ENCODE measurements at regions not wholly inside any gene's neighbourhood (a gene's known extent, or its start where the extent isn't known, plus 50 kb on each side); places are given as distances from the start of the nearest gene placed in this dataset.

DNA sequence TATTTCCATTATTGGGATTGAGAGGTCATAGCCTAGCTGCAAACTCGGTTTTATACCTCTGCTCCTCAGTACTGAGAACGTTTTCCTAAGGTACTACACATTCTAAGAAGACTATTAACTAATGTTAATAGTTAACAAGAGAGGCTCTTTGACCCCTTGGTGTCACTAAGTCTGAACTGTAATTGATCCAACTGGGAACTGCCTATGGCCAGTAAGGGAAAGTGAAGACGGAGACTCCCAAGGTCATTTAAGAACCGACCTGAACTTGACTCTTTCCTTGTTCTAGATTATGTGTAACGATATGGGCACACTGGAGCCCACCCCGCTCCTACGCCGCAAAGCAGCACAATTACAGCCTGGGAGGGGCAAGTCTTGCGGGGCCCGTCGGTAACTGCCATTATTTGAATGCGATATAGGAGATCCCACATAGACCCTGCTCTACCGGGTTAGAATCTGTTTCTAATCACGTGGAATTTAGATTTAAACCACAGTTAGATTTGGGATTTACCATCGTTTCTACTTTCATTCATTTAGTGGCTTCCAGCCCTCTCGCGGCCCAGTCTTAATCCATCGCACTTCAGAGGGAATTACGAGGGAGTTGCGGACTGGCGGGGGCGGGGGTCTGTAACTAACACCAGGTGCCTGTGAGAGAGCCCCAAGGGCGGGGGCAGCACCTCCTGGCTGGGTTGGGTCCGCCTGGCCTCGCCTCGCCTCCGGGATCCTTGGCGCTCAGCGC is 84.1 kb upstream of the EPB41L3 start:
- DNase-seq (ENCODE audit: low read depth, low spot score) = no peak
- Histone ChIP-seq H3K36me3 (ENCODE audit: insufficient read depth, low read length) (no peaks in the 10 kb centered on the region), H3K27ac (no peak overlapping the region), H3K4me3 (peak overlapping the region; percentile 83), H3K9me3 (ENCODE audit: low read depth, low read length) (no peaks in the 10 kb centered on the region), H3K9ac (ENCODE audit: insufficient read length) (no peak overlapping the region)
- TF ChIP-seq POLR2AphosphoS5 (IDR thresholded peaks at IDR 0.05; ENCODE audit: borderline replicate concordance, low read depth, low read length) (no peak), FOXP2 (optimal IDR thresholded peaks at IDR 0.05; ENCODE audit: control extremely low read depth, extremely low read length, insufficient read depth) (no peak), EZH2 (IDR thresholded peaks at IDR 0.05) (no peak)

GRCh38 chr18:5626130-5626880 is 82.5 kb upstream of the EPB41L3 start:
- DNase-seq (ENCODE audit: low read depth, low spot score) = no peak
- Histone ChIP-seq H3K9ac (ENCODE audit: insufficient read length) (no peak overlapping the region), H3K36me3 (ENCODE audit: insufficient read depth, low read length) (no peaks in the 10 kb centered on the region), H3K27ac (no peak overlapping the region), H3K9me3 (ENCODE audit: low read depth, low read length) (no peaks in the 10 kb centered on the region), H3K4me3 (no peak overlapping the region)
- TF ChIP-seq EZH2 (IDR thresholded peaks at IDR 0.05) (no peak), POLR2AphosphoS5 (IDR thresholded peaks at IDR 0.05; ENCODE audit: borderline replicate concordance, low read depth, low read length) (no peak), FOXP2 (optimal IDR thresholded peaks at IDR 0.05; ENCODE audit: control extremely low read depth, extremely low read length, insufficient read depth) (no peak)

DNA sequence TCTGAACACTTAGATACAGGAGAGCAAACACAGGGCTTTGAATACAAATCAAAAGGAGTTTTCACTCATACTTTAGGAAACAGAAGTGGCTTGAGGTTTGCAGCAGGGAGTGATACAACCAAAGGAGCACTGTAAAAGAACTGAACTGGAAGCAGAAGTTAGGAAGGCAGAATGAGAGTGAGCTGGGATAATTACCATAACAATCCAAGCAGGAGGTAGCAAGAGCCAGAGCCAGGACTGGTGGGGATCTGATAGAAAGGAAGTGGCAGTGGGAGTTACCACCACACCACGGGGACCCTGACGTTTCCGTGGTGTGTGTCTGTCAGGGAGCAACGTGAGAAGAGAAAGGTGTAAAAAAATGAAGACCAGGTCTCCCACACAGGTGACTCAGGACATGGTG is 81.3 kb upstream of the EPB41L3 start:
- H3K27ac ChIP-seq = no peak overlapping the region
- no peak for DNase-seq (ENCODE audit: low read depth, low spot score)
- H3K36me3 ChIP-seq (ENCODE audit: insufficient read depth, low read length) = no peaks in the 10 kb centered on the region
- H3K4me3 ChIP-seq = no peak overlapping the region
- TF ChIP-seq FOXP2 (optimal IDR thresholded peaks at IDR 0.05; ENCODE audit: control extremely low read depth, extremely low read length, insufficient read depth) (no peak), EZH2 (IDR thresholded peaks at IDR 0.05) (no peak), POLR2AphosphoS5 (IDR thresholded peaks at IDR 0.05; ENCODE audit: borderline replicate concordance, low read depth, low read length) (no peak)
- no peak overlapping the region for H3K9ac ChIP-seq (ENCODE audit: insufficient read length)
- H3K9me3 ChIP-seq (ENCODE audit: low read depth, low read length) = no peaks in the 10 kb centered on the region

DNA sequence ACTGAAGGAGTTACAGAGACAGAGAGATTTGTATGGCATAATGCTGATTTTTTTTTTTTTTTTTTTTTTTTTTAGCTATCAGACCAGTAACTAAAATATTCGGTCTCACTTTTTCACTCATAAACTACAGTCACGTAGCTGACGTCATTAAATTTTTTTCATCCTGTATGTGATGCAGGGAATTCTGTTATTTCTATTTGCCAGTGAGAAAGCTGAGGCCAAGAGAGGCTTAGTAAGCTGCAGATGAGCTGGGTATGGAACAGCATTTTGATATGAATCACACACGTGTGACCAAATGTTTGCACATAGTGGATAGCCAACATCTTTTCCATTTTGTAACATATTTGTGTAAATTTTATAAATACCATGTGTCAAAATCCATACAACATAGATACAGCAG is 79.1 kb upstream of the EPB41L3 start:
- H3K9me3 ChIP-seq (ENCODE audit: low read depth, low read length) = no peaks in the 10 kb centered on the region
- TF ChIP-seq FOXP2 (optimal IDR thresholded peaks at IDR 0.05; ENCODE audit: control extremely low read depth, extremely low read length, insufficient read depth) = no peak
- no peak for TF ChIP-seq POLR2AphosphoS5 (IDR thresholded peaks at IDR 0.05; ENCODE audit: borderline replicate concordance, low read depth, low read length)
- TF ChIP-seq EZH2 (IDR thresholded peaks at IDR 0.05) = no peak

GRCh38 chr18:5620289-5620688 is 76.5 kb upstream of the EPB41L3 start:
- Histone ChIP-seq H3K36me3 (ENCODE audit: insufficient read depth, low read length) (no peaks in the 10 kb centered on the region), H3K4me3 (no peak overlapping the region), H3K27ac (no peak overlapping the region), H3K9ac (ENCODE audit: insufficient read length) (no peak overlapping the region), H3K9me3 (ENCODE audit: low read depth, low read length) (no peaks in the 10 kb centered on the region)
- TF ChIP-seq POLR2AphosphoS5 (IDR thresholded peaks at IDR 0.05; ENCODE audit: borderline replicate concordance, low read depth, low read length) (no peak), FOXP2 (optimal IDR thresholded peaks at IDR 0.05; ENCODE audit: control extremely low read depth, extremely low read length, insufficient read depth) (no peak), EZH2 (IDR thresholded peaks at IDR 0.05) (no peak)
- no peak for DNase-seq (ENCODE audit: low read depth, low spot score)

More for the DNA sequence above, 79.1 kb upstream of the EPB41L3 start:
- Histone ChIP-seq H3K4me3 (no peak overlapping the region), H3K27ac (no peak overlapping the region), H3K9ac (ENCODE audit: insufficient read length) (no peak overlapping the region), H3K36me3 (ENCODE audit: insufficient read depth, low read length) (no peaks in the 10 kb centered on the region)
- no peak for DNase-seq (ENCODE audit: low read depth, low spot score)

DNA sequence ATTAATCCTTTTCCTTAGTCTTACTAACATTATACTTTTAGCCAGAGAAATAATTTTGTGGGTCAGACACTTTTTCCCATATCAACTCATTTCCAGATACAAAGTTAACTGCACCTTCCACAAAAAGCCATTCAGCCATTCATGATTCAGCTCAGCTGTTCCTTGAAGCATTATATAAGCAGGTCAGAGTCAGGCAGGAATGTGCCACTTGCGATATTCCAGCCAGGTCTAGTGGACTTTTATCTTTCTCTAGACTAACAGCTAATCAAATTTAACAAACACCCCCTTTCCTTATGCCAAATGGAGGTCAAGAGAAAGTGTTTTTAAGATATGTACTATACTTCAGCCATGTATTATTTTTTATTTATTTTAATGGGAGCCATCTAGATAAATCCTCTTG is 75.6 kb upstream of the EPB41L3 start:
- H3K4me3 ChIP-seq = no peak overlapping the region
- no peaks in the 10 kb centered on the region for H3K36me3 ChIP-seq (ENCODE audit: insufficient read depth, low read length)
- no peaks in the 10 kb centered on the region for H3K9me3 ChIP-seq (ENCODE audit: low read depth, low read length)
- TF ChIP-seq EZH2 (IDR thresholded peaks at IDR 0.05) (no peak), FOXP2 (optimal IDR thresholded peaks at IDR 0.05; ENCODE audit: control extremely low read depth, extremely low read length, insufficient read depth) (no peak), POLR2AphosphoS5 (IDR thresholded peaks at IDR 0.05; ENCODE audit: borderline replicate concordance, low read depth, low read length) (no peak)
- H3K9ac ChIP-seq (ENCODE audit: insufficient read length) = no peak overlapping the region
- DNase-seq (ENCODE audit: low read depth, low spot score) = no peak
- no peak overlapping the region for H3K27ac ChIP-seq

- TF ChIP-seq FOXP2 (optimal IDR thresholded peaks at IDR 0.05; ENCODE audit: control extremely low read depth, extremely low read length, insufficient read depth) (no peak), EZH2 (IDR thresholded peaks at IDR 0.05) (no peak), POLR2AphosphoS5 (IDR thresholded peaks at IDR 0.05; ENCODE audit: borderline replicate concordance, low read depth, low read length) (no peak)
- no peak for DNase-seq (ENCODE audit: low read depth, low spot score)
- Histone ChIP-seq H3K4me3 (peak overlapping the region; percentile 34), H3K9ac (ENCODE audit: insufficient read length) (no peak overlapping the region), H3K36me3 (ENCODE audit: insufficient read depth, low read length) (no peaks in the 10 kb centered on the region), H3K27ac (peak overlapping the region; percentile 88), H3K9me3 (ENCODE audit: low read depth, low read length) (no peaks in the 10 kb centered on the region)
These were observed 74.4 kb upstream of the EPB41L3 start for GRCh38 chr18:5618047-5618688.

DNA sequence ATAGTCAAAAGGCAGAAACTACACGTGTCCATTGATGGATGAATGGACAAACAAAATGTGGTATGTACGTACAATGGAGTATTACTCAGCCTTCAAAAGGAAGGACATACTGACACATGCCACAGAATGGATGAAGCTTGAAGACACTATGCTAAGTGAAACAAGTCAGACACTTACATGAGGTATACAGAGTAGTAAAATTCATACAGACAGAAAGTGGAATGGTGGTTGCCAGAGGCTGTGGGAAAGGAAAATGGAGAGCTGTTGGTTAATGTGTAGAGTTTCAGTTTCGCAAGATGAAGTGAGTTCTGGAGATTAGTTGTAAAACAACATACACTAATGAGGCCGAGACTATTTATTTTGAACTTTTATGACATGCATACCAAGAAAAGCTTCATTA is 67.4 kb upstream of the EPB41L3 start:
- DNase-seq (ENCODE audit: low read depth, low spot score) = no peak
- Histone ChIP-seq H3K36me3 (ENCODE audit: insufficient read depth, low read length) (no peaks in the 10 kb centered on the region), H3K9me3 (ENCODE audit: low read depth, low read length) (no peaks in the 10 kb centered on the region), H3K4me3 (no peak overlapping the region), H3K9ac (ENCODE audit: insufficient read length) (no peak overlapping the region), H3K27ac (no peak overlapping the region)
- no peak for TF ChIP-seq FOXP2 (optimal IDR thresholded peaks at IDR 0.05; ENCODE audit: control extremely low read depth, extremely low read length, insufficient read depth)
- no peak for TF ChIP-seq POLR2AphosphoS5 (IDR thresholded peaks at IDR 0.05; ENCODE audit: borderline replicate concordance, low read depth, low read length)
- TF ChIP-seq EZH2 (IDR thresholded peaks at IDR 0.05) = no peak
